Hepatocyte (in vitro differentiated cells): ENCODE measurements at regions not wholly inside any gene's neighbourhood (a gene's known extent, or its start where the extent isn't known, plus 50 kb on each side); places are given as distances from the start of the nearest gene placed in this dataset.

Experiments used
- EZH2 ChIP-seq: fragments of 200-600 bp; sonication (generic); IDR thresholded peaks from 2 replicates; pipeline ENCODE4 v1.6.1; 2016; ENCODE audit warnings: antibody characterized with exemption, mild to moderate bottlenecking, borderline replicate concordance
- TF ChIP-seq, protein P1 (sequence below): fragments of 200-600 bp; sonication (generic); IDR thresholded peaks from 2 replicates; pipeline ENCODE4 v1.5.1; 2016; ENCODE audit warnings: antibody characterized with exemption, mild to moderate bottlenecking; ENCODE audit not compliant: poor library complexity

DNA sequence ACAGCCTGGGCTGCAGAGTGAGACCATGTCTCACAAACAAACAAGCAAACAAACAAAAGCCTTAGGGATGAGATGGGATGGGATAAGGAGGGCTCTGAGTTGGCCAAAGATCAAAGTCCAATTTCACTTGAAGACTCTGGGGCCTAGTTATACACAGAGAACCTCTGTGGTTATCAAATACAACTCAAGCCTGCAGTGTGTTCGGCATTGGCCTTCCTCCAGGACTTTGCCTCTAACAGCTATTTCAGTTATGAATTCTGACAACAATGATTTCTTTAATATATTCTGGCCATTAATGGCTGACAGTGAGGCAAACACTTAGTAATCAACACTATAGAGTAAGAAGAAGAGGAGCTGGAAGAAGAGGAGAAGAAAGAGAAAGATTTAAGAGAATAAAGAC lies 171.1 kb downstream of the PDGFRA start:
- TF ChIP-seq, protein P1, sequence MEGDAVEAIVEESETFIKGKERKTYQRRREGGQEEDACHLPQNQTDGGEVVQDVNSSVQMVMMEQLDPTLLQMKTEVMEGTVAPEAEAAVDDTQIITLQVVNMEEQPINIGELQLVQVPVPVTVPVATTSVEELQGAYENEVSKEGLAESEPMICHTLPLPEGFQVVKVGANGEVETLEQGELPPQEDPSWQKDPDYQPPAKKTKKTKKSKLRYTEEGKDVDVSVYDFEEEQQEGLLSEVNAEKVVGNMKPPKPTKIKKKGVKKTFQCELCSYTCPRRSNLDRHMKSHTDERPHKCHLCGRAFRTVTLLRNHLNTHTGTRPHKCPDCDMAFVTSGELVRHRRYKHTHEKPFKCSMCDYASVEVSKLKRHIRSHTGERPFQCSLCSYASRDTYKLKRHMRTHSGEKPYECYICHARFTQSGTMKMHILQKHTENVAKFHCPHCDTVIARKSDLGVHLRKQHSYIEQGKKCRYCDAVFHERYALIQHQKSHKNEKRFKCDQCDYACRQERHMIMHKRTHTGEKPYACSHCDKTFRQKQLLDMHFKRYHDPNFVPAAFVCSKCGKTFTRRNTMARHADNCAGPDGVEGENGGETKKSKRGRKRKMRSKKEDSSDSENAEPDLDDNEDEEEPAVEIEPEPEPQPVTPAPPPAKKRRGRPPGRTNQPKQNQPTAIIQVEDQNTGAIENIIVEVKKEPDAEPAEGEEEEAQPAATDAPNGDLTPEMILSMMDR = no peak
- no peak for TF ChIP-seq EZH2
